SIG-M5 treated with dmso at 0.1 percent for 504 hours (cell line): ENCODE measurements at regions not wholly inside any gene's neighbourhood (a gene's known extent, or its start where the extent isn't known, plus 50 kb on each side); places are given as distances from the start of the nearest gene placed in this dataset.
"Not testable (repeated sequence)": the region's sequence is repeated elsewhere in the genome, so short reads cannot be mapped to it uniquely, and the experiment has no call there.

Experiments
- DNase-seq: peaks from one replicate; lab custom pipeline; 2025; ENCODE audit not compliant: unreplicated experiment; lab: John Stamatoyannopoulos, UW

DNA sequence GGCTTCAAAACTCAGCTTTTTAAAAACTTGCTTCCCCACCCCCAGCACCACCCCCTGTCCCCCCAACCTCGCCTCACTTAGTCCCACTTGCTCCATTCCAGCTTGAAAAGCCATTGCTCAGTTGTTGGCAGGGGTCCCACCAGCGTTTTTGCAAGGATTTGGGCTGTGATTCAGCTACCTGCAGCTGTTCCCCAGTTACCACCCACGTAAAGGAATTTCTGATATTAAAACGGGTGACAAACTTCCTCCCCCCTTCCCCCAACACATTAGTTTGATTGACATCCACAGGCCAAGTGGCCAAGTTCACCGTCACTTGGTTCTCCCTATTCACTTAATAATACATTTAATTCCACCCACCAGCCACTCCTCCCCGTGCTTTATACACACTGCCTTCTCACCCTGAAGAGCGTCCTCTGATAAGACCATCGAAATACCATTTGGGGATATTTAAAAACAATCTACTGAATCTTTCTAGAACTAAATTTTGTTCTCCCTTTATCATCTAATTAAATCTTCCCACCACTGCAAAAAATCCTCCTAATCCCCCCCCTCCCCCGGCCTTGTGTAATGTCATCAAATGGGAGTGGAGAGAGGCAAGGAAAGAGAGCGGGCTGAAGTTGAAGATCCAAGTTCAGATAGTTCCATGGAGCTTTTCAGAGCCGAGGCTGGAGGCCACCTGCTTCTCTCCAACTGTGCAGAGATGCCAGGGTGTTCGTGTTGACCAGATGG, 55.1 kb downstream of the SOX9 start:
- DNase-seq: no peak

GRCh38 chr17:72176516-72176851, 55.7 kb downstream of the SOX9 start:
- no peak for DNase-seq

- DNase-seq: no peak
These were observed 56.3 kb downstream of the SOX9 start for GRCh38 chr17:72176951-72177660.

DNA sequence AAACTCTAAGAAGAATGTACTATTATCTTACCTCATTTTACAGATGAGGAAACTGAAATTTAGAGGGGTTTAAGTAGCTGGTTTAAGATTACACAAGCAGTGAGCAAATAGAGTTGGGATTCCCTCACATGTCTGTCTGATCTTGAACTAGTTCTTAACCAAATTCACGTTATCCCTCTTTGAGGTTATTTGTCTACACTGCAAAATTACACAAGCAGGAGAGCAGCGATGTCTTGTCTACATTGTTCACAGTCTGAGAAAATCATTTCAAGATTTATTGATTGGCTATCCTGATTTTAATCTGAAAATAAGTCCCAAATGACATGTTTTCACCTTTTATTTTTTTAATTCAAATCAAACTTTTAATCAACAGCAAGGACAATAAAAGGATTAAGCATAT, 56.9 kb downstream of the SOX9 start:
- no peak for DNase-seq

- DNase-seq: no peak
These were observed 61.6 kb downstream of the SOX9 start for GRCh38 chr17:72182371-72182873.

GRCh38 chr17:72183194-72183685, 62.4 kb downstream of the SOX9 start:
- no peak for DNase-seq

DNA sequence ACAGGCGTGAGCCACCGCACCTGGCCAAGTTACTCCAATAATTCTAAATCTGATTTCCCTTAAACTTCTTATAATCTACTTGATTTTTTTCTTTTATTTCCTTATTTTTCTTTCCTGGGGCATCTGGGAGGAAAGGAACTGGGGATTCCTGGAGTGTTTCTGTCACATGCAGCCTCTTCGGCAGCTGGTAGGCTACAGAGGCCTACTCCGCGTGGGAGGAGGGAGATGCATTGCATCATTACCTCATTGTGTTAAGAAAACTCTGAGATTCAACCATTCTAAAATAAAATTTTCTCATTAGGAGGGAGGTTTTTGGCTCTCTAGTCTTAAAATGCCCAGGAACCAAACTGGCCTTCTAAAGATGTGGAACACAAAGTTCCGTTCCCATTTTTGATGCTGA, 64.0 kb downstream of the SOX9 start:
- DNase-seq: no peak

GRCh38 chr17:72185564-72185963, 64.7 kb downstream of the SOX9 start:
- no peak for DNase-seq

DNA sequence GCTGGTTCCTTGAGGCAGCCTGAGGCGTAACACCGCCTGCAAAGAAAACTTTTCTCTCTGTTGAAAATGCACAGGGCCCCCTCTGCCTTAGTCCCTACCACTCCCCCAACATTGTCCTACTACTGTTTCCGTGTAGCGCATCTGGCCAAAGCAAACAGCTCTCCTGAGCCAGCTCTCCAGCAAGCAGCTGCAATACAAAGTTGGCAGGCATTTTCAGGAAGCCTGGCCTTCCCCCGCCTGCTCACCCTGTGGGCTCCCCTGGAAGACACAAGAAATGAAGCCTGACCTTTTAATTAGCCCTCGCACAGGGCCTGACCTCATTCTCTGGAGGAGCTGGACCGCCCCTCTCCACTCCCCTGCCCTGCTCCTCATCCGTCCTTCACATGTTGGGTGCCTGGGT, 66.7 kb downstream of the SOX9 start:
- no peak for DNase-seq

- DNase-seq: no peak
These were observed 68.0 kb downstream of the SOX9 start for GRCh38 chr17:72188801-72189200.

GRCh38 chr17:72189768-72190593, 69.2 kb downstream of the SOX9 start:
- no peak for DNase-seq

GRCh38 chr17:72191356-72191755, 70.5 kb downstream of the SOX9 start:
- no peak for DNase-seq

DNA sequence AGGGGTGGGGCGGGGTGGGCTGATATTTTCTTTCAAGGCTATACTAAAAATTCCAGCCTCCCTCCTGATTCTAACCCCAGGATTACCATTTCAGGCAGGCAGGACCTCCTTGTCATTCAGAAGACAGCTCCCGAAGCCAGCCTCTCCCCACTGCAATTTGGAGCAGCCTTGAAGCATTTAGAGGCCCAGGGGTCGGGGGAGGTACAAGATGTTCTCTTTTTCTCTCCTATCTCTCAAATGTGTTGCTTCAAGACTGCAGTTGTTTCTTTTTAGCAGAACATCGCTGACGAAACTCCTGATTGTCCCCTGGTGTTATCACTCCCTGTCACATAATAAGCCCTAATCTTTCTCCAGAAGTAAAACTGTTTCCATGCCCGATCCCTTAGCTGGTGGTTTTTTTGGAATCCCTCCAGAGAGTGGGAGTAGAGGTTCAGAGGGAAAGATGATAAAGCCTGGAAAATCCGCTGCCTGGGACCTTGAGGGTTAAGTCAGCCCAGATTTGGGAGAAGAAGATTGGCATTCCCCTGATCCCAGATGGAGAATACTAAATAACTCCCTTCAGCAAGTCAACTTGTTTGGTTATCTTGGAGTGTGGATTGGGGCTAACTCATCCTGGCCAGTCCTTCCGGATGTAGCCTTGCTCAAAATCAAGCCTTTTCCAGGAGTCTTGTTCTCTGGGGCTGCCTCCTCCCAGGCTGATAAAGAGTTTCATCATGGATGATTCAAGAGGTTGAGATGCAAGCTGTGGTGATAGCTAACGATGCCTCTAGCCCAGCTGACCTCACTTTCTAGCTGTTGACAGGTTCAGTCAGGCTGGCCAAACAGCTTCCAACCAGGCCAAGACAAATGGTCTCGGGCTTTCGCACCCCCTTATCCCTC, 71.3 kb downstream of the SOX9 start:
- no peak for DNase-seq

- DNase-seq: no peak
These were observed 72.0 kb downstream of the SOX9 start for GRCh38 chr17:72192800-72193192.

DNA sequence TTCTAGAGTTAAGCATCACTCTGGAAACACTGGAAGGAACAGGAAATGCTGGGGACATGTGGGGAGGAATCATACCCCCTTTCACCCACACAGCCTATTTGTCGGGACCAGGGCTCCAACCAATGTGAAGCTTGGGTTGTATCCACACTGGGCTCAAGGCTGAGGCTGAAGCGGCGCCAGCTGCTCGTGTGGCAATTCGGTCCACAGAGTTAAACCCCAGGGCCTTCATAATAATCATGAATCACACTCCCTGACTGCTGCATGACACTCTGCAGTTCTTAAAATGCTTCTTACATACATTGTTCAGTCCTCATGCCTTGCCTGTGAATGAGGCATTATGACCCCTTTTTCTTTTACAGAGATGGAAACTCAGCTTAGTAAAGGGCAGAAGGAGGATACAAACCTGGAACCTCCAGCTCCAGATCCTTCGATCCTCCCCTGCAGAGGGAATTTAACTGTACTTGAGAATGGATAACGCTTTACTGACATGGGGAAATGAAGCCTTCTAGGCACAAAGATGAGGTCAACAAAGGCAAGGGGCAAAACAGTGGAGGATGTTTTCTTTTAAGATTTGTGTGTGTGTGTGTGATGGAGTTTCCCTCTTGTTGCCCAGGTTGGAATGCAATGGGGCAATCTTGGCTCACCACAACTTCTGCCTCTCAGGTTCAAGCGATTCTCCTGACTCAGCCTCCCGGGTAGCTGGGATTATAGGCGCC, 72.7 kb downstream of the SOX9 start:
- DNase-seq: no peak

- DNase-seq: not testable (repeated sequence)
These were observed 73.3 kb downstream of the SOX9 start for GRCh38 chr17:72194107-72194440.

GRCh38 chr17:72199256-72199655, 78.4 kb downstream of the SOX9 start:
- DNase-seq: no peak

DNA sequence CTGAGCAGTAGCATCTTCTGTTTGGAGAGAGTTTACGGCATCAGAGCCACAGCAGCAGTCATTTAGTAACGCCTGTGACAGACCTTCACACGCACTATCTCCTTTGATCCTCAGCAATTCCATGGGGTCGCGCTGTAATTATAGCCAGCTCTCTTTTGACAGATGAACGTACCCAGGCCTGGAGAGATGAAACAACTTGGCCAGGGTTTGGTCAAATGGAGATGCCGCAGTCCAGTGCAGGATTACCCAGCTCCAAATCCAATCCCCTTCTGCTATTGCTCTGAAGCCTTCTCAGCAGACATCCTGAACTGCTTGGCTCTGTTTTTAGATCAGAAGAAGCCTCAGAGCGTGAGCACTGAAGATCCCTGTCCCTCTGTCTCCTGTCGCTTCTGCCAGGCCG, 83.9 kb downstream of the SOX9 start:
- DNase-seq: no peak

DNA sequence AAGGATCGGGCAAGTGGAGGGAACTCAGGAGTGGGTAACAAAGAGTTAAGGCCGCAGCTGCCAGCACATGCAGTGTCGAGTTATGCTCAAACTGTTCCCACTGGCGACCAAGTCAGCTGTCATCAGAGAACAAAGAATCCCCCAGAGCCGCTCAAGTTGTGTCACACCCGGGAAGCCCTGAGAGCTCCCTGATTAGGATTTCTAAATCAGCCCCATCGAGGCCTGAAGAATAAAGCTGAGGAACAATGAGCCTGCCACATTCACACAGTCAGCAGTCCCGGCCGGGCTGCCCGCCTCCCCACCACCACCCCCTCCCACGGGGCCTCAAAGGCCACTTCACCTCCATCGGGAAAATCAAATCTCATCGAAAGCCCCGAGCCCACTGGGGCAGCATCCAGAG, 84.5 kb downstream of the SOX9 start:
- no peak for DNase-seq

GRCh38 chr17:72205822-72206221, 85.0 kb downstream of the SOX9 start:
- no peak for DNase-seq
